Cerebellar cortex (tissue), 1 donor: ENCODE measurements at regions not wholly inside any gene's neighbourhood (a gene's known extent, or its start where the extent isn't known, plus 50 kb on each side); places are given as distances from the start of the nearest gene placed in this dataset.
"Not testable (repeated sequence)": the region's sequence is repeated elsewhere in the genome, so short reads cannot be mapped to it uniquely, and the experiment has no call there.

Source experiments
- DNase-seq: peaks from one replicate; pipeline ENCODE4 v3.0.0-alpha.2; 2015; ENCODE audit warnings: low spot score

DNA sequence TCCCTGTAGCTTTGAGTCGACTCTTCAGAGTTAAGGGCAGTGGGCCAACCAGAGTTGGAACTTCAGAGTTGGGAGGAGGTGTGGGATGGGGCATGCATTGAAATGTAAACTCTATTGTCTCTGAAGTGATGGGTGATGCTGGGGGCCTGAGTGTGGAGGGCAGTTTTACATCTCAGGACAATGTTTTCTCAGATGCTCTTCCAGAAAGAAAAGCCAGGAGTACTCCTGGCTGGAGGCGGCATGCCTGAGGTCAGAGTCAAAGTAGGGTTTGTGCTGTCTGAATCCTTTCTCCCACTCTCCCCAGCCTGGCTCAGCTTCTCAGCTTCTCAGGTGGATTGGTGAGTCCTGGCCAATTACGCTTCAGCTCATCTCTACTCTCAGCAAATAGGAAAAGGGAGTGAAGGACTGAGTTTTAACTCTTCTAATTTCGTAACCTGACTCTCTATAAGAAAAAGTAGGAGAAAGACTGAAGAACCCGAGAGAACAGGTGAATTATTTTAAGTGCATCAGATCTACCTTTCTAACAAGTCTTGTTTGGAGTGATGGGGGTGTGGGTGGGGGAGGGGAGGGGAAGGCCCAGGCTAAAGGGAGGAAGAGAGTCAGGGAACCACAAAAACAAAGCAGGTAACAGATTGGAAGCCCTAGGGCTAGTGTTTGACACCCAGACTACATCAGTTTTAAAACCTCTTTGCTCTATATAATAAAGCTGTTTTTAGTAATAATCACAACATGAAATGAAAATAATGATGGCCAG, 107.5 kb upstream of the PELI1 start:
- DNase-seq = no peak

DNA sequence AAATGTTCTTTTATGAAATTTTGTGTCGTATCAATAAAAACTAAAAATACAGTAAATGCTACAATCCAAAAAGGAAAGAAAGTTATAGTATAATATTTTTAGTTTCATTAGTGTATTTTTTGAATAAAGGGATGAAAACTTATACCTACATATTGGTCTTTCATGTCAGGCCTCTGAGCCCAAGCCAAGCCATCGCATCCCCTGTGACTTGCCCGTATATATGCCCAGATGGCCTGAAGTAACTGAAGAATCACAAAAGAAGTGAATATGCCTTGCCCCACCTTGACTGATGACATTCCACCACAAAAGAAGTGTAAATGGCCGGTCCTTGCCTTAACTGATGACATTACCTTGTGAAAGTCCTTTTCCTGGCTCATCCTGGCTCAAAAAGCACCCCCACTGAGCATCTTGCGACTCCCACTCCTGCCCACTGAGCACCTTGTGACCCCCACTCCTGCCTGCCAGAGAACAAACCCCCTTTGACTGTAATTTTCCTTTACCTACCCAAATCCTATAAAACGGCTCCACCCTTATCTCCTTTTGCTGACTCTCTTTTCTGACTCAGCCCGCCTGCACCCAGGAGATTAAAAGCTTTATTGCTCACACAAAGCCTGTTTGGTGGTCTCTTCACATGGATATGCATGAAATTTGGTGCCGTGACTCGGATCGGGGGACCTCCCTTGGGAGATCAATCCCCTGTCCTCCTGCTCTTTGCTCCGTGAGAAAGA, 108.2 kb upstream of the PELI1 start:
- not testable (repeated sequence) for DNase-seq

DNA sequence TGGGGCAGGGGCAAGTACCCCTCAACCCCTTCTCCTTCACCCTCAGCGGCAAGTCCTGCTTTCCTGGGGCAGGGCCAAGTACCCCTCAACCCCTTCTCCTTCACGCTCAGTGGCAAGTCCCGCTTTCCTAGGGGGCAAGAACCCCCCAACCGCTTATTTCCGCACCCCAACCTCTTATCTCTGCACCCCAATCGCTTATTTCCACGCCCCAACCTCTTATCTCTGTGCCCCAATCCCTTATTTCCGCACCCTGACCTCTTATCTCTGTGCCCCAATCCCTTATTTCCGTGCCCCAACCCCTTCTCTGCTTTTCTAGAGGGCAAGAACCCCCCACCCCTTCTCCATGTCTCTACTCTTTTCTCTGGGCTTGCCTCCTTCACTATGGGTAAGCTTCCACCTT, 109.2 kb upstream of the PELI1 start:
- not testable (repeated sequence) for DNase-seq

DNA sequence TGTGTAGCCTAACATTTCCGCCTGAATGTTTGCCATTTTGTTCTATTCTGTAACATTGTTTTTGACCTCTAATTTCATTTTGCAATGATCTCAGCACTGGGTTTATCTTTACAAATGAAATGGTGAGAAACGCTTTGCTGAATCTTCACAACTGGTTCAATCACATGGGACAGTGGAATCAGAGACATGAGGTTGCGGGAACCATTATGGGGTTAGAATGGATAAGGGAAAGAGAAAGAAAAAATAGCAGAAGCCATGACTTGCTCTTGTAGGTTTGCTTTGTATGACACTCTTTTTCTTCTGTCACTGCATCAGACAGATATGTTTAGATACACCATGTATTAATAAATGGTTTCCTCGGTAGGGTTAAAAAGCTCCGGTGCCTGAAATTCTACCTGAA, 114.3 kb upstream of the PELI1 start:
- DNase-seq = no peak

- no peak for DNase-seq
Measured at GRCh38 chr2:64259312-64259711, 115.1 kb upstream of the PELI1 start.

- no peak for DNase-seq
Measured at GRCh38 chr2:64260093-64260803, 116.0 kb upstream of the PELI1 start.

DNA sequence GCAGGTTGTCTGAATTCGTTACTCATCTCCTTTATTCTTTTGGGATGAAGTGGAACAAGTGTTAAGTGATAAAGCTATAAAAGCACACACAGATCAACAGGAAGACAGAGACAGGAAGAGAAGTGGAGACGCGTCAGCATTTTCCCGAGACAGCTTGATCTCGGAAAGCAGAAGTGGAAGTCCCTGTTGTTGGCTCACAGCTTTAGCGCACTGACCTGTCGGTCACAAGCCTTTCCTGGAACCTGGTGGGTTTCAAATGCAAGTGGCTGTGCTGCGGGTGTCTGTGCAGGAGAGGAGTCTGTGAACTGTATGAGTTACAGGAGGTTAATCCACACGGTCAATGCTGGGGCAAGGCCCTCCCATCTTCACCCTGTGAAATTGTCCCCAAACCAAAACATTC, 116.6 kb upstream of the PELI1 start:
- DNase-seq = no peak

DNA sequence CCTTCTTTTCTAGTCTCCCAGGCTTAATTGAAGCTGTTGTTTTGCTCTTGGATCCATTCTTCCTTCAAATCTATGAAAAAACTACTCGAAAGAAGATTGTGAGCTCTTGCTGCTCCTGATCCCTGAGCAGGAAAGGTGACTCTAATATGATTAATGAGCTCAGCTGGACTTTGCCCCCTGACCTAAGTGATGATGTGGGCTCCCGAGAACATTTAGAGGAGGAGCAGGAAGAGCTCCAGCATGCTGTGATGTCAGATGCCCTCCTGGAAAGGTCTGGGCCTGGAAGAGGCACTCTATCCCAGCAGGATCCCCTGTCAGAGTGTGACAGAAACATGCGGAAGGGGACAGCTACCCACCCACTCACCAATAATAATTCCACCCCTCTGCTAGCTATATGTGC, 117.9 kb upstream of the PELI1 start:
- DNase-seq = no peak

GRCh38 chr2:64262816-64263215, 118.6 kb upstream of the PELI1 start:
- DNase-seq = no peak

- DNase-seq = no peak
Measured at GRCh38 chr2:64263315-64263714, 119.1 kb upstream of the PELI1 start.

DNA sequence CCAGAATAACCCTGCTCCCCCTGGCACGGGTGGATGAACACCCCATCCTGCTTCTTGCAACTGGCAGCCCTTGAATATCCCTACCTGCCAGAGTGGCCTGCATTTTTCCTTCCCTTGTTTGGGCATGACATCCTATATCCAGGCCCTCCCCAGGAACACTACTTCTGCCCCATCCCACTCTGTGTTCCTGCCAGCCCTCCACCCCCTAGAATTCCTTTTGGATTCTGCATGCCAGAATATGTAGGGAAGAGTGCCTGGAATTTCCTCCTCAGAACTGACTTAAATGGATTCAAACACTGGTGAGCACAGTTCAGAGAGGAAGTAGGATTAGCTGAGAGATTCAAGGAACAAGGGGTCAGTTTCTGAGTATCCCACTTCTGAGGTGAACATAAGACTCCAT, 123.5 kb upstream of the PELI1 start:
- DNase-seq = no peak

DNA sequence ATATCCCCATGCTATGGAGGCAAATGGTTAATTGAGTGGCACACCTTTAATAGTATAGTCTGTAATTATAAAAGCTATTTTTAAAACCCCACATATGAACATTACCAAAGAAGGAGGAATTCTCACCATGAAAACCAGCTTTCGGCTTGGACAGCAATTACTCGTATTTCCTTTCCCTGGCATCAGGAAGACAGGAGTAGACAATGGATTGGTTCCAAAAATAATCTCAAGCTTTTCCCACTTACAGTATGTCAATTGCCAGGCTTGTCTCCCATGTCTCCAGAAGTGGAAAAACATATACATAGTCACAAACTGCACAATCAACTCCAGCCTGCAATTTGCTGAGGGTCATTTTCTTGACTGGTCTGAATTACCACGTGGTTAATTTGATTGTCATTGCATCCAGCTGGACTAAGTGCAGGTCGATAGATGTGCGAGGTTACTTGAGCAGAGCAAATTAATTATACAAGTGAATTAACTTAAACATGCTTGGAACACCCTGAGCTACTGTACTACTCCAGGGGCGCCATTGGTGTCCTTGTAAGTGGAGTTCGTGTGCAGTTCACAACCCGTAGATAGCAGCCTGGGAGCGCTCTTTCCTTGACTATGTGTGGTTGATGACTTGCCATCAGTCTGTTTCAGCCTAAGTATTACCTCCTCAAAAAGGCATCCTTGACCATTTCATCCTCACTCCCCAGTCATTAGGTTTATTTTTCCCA, 124.3 kb upstream of the PELI1 start:
- no peak for DNase-seq

DNA sequence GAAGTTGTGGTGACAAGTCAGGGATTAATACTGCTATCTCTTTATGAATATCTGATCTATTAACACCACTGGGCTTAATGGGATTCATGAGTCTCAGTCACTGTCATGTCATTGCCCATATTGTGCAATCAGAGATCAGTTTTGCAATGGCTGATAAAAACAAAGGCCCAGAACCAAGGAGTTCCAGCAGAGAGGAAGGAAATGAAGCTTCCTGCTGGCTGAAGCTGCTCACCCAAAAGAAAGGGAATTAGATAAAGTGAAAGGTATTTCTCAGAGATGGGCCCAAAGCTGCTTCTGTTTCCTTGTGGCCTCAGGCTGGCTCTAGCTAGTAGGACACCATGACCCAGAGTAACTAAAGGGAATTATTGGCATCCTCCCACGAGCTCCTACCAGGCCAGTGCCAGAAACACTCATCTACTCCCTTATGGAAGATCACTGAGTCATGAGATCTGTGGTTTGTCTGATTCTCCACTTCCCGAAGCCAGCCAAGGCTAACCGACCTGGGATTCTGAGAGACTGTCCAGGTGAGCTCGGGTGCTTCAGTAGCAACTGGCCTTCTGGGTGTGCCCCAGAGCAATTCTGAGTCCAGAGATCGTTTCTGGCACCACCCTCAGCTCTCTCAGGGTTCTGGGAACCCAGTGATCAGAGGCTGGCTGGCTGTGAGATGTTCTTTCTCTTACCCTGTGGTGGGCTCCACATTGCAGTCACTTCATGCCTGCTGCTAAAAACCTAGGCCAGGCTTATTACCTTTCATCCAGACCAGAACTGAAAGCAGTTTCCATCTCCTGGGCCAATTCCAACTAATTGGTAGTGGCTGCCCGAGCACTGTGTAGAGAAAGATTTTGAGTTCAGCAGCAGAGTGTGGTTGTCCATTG, 129.5 kb upstream of the PELI1 start:
- DNase-seq = peak; percentile 72

DNA sequence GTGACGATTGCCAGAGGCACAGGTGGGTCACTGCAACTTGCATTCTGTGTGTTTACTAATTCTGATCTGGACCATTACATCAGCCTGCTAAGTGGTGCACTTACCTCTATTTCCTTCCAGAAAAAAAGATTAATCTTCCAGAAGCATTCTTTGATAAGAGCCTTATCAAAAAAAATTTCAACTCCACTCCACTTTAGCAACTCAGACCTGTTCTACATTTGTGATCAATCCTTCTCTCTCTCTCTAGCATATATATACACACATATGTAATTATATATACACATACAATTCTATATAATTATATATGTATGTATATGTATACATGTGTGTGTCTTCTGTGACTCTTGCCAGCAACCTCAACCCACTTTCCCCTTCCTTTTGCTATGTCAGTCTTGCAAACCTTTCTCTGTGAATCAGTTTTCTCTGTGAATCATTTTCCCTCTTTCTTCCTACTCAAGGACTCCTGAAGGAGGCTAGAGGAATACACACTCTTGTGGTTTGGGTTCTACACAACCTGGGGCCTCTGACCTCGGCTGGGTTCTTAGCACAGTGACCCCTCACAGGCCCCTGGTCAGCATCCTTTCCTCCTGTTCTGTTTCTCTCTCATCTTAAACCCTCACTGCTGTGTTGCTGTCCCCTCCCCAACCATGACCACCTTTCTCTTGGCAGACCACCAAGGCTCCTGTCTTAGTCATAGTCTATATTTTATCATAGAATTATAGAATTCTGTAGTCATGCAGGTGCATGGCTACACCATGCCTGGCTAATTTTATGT, 130.4 kb upstream of the PELI1 start:
- no peak for DNase-seq

GRCh38 chr2:64275174-64275466, 130.9 kb upstream of the PELI1 start:
- DNase-seq = no peak

DNA sequence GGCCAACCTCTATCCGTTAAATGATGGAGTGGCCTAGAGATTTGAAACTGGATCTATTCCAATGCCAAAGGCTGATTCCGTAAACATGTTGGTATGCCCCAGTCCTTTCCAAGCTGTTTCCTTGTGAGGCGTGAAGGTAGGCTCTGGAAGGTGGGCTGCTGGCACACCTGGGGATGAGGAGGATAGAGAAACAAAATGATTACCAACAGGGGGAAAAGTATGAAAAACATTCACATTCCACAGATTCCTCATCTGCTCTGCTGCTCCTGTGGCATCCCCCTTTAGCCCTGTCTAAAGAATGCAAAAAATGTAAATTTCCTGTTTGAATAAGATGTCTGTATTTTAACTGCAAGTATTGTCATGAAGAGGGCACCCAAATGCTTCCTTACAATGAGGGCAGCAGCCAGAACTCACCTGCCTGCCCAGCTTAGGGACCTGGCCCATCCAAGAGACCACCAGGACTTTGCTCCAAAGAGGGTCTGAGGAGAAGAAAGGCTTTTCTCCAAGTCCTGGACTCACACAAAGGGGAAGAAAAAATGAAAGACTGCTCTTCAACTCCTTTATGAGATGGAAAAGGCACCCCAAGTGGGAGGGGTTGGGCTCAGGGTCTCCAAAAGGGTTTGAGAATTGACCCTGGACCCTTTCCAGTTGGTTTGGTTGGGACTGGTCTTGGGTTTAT, 132.3 kb upstream of the PELI1 start:
- DNase-seq = no peak

DNA sequence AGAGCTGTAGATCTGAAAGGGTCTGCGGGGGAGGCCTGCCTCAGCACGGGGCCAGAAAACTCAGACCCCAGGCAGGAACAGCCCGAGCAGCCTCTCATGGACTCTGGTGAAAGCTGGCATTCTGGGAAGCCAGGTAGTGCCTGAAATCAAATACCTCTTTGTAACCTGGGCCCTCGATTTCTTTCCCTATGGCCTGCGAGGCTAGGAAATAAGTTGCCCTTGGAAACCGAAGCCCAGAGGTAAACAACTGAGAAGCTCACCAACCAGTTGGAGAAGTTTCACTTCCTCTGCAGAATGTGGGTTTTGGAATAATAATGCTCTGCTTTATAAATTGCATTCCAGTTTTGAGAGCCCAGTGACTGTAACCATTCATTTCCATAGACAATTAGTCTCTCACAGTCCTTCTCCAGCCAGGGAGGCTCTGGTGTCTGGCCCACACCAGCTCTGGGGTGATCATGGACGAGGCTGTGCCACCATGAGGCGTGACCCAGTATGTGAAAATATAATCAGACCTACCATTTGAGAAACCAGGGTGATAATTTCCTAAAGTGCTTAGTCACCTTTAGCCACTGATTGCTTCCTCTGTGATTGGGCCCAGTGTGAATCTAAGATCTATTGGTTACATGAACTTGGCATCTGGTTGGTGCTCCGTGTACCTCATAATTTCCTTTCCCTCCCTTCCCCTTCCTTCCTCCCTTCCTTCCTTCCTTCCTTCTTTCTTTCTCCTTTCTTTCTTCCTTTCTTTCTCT, 133.1 kb upstream of the PELI1 start:
- DNase-seq = no peak

DNA sequence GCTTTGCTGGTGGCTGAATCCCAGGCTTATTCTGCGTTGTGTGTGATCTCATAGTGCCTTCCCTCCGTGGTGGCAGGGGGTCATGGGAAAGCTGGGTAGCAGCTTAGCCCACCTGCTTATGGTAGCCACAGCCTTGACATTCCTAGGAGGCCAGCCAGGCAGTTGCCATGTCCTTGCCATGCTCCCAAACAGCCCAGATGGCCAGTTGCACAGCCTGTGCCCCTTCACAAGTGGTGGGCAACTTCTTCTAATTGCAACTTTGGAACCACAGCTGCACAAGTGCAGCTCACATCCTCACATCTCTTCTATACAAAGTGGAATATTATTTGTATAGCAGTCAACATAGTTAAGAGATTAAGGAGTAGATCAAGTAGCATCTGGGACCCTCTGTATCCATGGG, 136.6 kb upstream of the PELI1 start:
- not testable (repeated sequence) for DNase-seq

DNA sequence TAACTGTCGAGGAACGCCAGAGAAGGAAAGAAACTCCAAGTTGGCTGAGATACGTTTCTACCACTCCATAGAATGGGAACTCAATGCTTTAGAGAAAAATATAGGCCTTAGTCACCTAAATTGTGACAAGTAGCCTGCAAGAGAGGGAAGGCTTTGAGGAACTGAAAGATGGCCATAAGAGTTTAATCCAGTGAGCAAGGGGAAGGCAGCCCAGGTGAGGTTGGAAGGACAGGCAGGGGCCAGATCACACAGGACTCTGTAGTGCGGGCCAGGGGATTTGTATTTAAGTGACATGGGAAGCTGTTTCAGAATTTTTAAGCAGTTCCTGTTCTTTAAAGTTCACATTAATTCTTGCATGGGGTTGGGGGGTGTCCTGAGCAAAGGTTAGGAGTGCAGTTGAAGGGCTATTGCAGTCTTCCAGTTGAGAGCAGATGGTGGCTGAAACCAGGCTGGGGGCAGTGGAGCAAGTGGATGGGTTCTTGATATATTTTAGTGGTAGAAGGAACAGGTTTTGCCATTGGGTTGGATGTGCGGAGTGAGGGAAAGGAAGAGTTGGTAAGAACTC, 138.9 kb upstream of the PELI1 start:
- no peak for DNase-seq
